HepG2 (cell line): ENCODE measurements at regions not wholly inside any gene's neighbourhood (a gene's known extent, or its start where the extent isn't known, plus 50 kb on each side); places are given as distances from the start of the nearest gene placed in this dataset.

Experiments used
- HNRNPK ChIP-seq: fragments of 200-400 bp; formaldehyde crosslinking; IDR thresholded peaks from 2 replicates; pipeline ENCODE4 v1.6.1; 2018; ENCODE audit warnings: low read length, low read depth, moderate library complexity, mild to moderate bottlenecking; ENCODE audit not compliant: poor library complexity, severe bottlenecking
- JUND ChIP-seq: sonication (generic); formaldehyde crosslinking; IDR thresholded peaks from 2 replicates; pipeline ENCODE4 v1.8.0; 2022; ENCODE audit warnings: mild to moderate bottlenecking, missing genetic modification reagents
- KDM1A ChIP-seq: IDR thresholded peaks from 2 replicates; pipeline ENCODE4 v1.6.1; 2016; ENCODE audit warnings: missing compliant biosample characterization
- SOX6 ChIP-seq, 2 experiments: fragments of 450-650 bp in 1 of 2; sonication (generic) in 1 of 2; formaldehyde crosslinking in 1 of 2; IDR thresholded peaks; 2 replicates each; pipeline versions ENCODE4 v1.4.0 to v1.6.1; 2017 to 2020; ENCODE audit warnings: antibody characterized with exemption in 1 of 2, mild to moderate bottlenecking in 1 of 2, missing genetic modification reagents in 1 of 2
- ZFP91 ChIP-seq: sonication (generic); formaldehyde crosslinking; IDR thresholded peaks from 2 replicates; pipeline ENCODE4 v1.9.0; 2022; ENCODE audit warnings: missing genetic modification reagents, mild to moderate bottlenecking, borderline replicate concordance
- ZNF431 ChIP-seq: sonication (generic); formaldehyde crosslinking; IDR thresholded peaks from 2 replicates; pipeline ENCODE4 v1.9.0; 2022; ENCODE audit warnings: missing genetic modification reagents, low read depth, mild to moderate bottlenecking, borderline replicate concordance
- ZNF446 ChIP-seq: sonication (generic); formaldehyde crosslinking; IDR thresholded peaks from 2 replicates; pipeline ENCODE4 v1.5.0; 2020; ENCODE audit warnings: mild to moderate bottlenecking, missing genetic modification reagents
- ZNF543 ChIP-seq: sonication (generic); formaldehyde crosslinking; IDR thresholded peaks from 2 replicates; pipeline ENCODE4 v1.4.0; 2020; ENCODE audit warnings: mild to moderate bottlenecking, missing genetic modification reagents
- TF ChIP-seq, protein P1 (sequence below): sonication (generic); formaldehyde crosslinking; IDR thresholded peaks from 2 replicates; pipeline ENCODE4 v1.8.1; 2023; ENCODE audit warnings: mild to moderate bottlenecking, missing genetic modification reagents

GRCh38 chr4:24659241-24659961 is 75.0 kb upstream of the DHX15 start:
- TF ChIP-seq JUND (CRISPR knock-in tag) (no peak), SOX6 (IDR thresholded peaks at IDR 0.05) (no peak), SOX6 (CRISPR knock-in tag; IDR thresholded peaks at IDR 0.05) (no peak), KDM1A (no peak), HNRNPK (no peak), ZNF431 (no peak), ZNF543 (no peak), ZNF446 (CRISPR knock-in tag) (no peak), ZFP91 (CRISPR knock-in tag) (no peak)
- TF ChIP-seq, protein P1, sequence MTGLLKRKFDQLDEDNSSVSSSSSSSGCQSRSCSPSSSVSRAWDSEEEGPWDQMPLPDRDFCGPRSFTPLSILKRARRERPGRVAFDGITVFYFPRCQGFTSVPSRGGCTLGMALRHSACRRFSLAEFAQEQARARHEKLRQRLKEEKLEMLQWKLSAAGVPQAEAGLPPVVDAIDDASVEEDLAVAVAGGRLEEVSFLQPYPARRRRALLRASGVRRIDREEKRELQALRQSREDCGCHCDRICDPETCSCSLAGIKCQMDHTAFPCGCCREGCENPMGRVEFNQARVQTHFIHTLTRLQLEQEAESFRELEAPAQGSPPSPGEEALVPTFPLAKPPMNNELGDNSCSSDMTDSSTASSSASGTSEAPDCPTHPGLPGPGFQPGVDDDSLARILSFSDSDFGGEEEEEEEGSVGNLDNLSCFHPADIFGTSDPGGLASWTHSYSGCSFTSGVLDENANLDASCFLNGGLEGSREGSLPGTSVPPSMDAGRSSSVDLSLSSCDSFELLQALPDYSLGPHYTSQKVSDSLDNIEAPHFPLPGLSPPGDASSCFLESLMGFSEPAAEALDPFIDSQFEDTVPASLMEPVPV (CRISPR knock-in tag): no peak
